ENCODE measurements at regions not wholly inside any gene's neighbourhood (a gene's known extent, or its start where the extent isn't known, plus 50 kb on each side); places are given as distances from the start of the nearest gene placed in this dataset.

DNA sequence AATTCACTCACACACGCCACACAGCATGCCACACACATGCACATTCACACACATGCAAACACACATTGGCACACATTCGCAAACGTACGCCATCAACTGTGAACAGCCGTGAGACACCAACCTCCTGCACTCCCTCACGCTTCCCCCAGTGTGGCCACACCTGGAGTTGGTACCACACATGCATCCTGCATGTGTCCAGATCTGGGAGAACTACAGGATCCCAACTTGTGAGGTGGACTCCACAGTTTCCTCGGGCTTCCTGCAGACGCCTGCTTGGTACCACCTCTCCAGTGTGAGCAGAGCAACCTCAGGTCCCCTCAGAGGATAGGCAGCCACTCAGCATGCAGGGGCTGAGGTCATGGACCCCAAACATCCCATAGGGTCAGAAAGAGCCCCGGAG is 239.0 kb downstream of the EIPR1 start:
- DNase-seq, result no peak

- DNase-seq, result no peak
Measured at GRCh38 chr2:3137651-3138300, 239.8 kb downstream of the EIPR1 start.

- no peak for DNase-seq
Measured at GRCh38 chr2:3135676-3136075, 241.9 kb downstream of the EIPR1 start.

DNA sequence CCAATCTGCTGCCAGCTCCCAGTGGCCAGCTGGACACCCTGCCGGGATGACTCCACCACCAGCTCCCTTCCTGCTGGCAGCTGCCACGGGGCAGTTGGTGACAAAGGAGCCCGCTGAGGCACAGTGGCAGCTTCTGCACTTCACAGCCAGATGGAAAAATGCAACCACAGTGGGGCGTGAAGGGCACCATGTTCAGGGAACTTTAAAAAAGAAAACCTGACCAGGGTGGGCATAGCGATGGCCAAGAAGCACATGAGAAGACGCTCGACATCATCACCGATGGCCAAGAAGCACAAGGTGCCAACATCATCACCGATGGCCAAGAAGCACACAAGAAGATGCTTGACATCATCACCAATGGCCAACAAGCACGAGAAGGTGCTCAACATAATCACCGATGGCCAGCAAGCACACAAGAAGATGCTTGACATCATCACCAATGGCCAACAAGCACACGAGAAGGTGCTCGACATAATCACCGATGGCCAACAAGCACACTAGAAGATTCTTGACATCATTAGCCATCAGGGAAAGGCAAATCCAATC is 243.5 kb downstream of the EIPR1 start:
- DNase-seq, result no peak

DNA sequence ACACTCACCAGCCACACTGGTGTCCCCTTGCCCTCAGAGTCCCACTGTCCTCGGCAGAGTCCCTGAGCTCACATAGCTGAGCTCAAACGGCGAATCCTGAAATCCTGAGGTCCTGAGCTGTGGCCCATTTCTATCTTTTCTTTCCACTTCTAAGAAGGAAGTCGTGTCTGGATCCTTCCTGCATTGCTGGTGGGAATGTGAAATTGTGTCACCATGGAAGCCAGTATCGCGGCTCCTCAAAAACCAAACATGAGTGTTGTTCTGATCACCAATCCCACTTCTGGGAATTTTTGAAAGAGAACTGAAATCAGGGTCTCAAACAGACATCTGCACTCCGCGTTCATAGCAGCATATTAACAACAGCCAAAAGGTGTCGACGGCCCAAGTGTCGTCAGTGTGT is 244.7 kb downstream of the EIPR1 start:
- DNase-seq, result no peak

GRCh38 chr2:3132466-3132865 is 245.2 kb downstream of the EIPR1 start:
- DNase-seq, result no peak

GRCh38 chr2:3131636-3132326 is 245.8 kb downstream of the EIPR1 start:
- no peak for DNase-seq

DNA sequence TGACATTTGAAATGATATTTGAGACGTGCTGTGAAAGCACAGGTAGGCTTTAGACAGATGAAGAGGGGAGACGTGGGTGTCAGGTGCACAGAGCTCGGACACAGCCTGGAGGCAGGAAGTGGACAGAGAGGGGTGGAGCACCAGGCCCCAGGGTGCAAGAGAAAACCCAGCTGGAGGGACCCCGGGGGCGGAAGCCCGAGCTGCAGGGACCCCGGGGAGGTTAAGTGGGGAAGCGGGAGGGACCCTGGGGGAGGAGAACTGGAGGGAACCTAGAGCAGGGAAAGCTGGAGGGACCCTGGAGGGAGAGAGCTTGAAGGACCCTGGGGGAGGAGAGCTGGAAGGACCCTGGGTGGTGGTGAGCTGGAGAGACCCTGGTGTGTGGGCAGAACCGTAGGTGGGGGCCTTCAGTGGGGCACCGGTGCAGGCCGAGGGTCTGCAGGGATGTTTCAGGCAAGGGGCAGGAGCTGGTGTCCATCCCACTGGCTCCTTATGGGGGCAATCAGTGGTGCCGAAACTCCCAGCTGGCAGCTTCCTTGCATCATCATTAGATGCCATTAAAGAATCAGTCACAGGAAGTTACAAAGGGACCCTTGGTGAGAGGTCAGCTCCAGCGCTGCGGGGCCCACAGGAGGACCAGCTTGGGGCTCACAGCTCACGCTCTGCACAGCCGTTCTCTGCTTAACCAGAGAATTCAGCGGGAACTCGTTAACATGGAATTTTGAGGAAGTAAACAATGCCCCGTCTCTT is 246.6 kb downstream of the EIPR1 start:
- DNase-seq, result no peak

DNA sequence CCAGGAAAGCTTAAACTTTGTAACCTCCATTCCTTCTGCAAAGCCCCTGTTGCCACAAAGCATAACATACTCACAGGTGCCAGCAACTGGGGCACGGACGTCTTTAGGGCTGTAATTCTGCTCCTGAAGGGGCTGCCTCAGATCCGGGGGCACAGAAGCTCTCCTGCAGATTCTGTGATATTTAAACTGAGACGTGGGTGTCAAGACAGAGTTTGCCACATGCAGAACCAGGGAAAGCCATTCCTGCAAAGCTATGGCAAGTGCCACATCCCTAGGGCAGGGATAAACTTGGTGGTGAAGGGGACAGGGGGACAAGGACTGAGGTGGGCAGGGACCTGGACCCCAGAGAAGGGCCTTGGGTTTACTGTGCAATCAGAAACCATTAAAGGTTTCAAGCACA is 247.2 kb downstream of the EIPR1 start:
- no peak for DNase-seq

- no peak for DNase-seq
Measured at GRCh38 chr2:3129867-3130266, 247.8 kb downstream of the EIPR1 start.

DNA sequence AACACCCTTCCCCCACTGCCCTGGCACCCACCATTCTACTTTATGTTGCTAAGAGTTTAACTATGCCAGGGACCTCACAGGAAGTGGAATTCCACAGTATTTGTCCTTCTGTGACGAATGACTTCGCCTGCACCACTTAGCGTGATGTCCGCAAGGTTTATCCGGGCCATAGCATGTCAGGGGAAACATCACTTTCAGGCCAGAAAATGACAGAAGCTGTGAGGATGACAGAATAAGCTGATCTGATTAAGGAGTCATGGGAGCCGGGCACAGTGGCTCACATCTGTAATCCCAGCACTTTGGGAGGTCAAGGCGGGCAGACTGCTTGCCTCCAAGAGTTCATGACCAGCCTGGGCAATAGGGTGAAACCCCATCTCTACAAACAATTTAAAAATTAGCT is 248.8 kb downstream of the EIPR1 start:
- DNase-seq, result no peak

DNA sequence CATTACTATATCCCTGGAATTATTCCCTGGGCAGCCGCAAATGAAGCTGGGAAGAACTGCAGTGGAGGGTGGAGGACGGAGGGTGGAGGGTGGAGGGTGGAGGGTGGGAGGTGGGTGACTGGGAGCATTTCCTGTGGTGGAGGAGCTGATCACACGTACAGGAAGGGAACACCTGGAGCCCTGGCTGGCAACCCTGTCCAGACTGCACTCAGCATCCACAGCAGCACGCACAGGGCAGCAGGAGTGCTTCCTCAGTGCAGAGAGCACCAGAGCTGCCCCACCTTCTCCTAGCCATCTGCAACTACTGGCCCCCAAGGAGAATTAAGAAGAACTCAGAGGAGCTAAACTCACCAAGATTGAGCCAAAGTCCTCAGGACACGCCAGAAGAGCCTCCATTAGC is 249.9 kb downstream of the EIPR1 start:
- peak; percentile 38 for DNase-seq

GRCh38 chr2:3126911-3127621 is 250.6 kb downstream of the EIPR1 start:
- peak; percentile 45 for DNase-seq

GRCh38 chr2:3126171-3126910 is 251.3 kb downstream of the EIPR1 start:
- peak; percentile 33 for DNase-seq

GRCh38 chr2:3125761-3126130 is 251.9 kb downstream of the EIPR1 start:
- DNase-seq, result peak; percentile 15

- DNase-seq, result peak; percentile 45
Measured at GRCh38 chr2:3125001-3125760, 252.4 kb downstream of the EIPR1 start.

DNA sequence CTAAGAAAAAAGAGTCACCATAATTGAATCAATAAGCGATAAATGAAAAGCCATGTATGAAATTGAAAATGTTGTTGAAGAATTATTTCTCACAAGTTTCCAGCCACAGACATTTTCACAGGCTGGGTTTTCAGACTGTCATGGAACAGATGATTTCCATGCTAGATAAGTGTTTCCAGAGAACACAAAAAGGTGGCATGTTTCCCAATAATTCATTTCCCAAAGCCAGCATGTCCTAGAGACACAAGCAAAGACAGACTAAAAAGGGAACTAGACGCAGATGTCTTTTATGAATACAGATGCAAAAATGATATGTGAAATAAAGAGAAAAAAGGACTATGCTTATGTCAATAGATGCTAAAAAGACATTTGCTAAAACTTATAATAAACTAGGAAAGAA is 255.1 kb downstream of the EIPR1 start:
- DNase-seq, result peak; percentile 2

DNA sequence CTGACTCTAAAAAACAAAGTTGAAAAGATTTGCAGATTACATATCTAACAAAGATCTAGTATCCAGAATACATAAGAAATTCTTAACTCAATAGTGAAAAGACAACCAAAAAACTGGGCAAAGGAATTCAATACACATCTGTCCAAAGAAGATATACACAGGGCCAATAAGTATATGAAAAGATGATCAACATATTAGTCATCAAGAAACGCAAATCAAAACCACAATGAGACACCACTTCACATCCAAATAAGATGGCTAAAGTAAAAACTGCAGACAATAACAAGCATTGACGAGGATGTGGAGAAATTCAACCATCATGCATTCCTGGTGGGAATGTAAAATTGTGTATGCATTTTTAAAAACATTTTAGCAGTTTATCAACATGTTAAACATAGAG is 256.0 kb downstream of the EIPR1 start:
- no peak for DNase-seq

DNA sequence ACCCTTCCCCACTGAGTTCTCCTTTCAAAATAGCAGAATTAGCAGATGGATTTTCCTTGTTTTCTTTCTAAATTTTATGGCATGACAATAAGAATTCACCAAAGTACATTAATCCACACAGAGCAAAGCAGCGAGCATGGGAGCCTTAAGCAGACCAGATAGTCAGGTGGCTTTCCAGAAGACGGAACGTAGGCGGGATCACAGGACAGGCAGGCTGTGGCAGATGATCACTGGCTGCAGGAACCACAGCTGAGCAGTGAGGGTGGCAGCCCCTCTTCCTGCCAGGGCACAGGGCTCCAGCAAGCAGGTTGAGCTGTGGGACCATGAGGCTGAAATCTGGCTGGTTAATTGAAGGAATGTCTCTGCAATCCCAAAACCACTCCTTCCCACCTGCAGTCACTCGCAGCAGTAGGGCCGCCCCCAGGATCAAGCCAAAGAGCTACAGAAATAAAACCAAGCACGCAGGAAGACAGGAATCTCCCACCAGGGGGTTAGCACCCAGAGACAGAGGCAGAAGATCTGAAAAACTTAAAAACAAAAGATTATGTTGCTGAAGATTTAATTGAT is 259.9 kb downstream of the EIPR1 start:
- peak; percentile 20 for DNase-seq

GRCh38 chr2:3116371-3116770 is 261.2 kb downstream of the EIPR1 start:
- no peak for DNase-seq

DNA sequence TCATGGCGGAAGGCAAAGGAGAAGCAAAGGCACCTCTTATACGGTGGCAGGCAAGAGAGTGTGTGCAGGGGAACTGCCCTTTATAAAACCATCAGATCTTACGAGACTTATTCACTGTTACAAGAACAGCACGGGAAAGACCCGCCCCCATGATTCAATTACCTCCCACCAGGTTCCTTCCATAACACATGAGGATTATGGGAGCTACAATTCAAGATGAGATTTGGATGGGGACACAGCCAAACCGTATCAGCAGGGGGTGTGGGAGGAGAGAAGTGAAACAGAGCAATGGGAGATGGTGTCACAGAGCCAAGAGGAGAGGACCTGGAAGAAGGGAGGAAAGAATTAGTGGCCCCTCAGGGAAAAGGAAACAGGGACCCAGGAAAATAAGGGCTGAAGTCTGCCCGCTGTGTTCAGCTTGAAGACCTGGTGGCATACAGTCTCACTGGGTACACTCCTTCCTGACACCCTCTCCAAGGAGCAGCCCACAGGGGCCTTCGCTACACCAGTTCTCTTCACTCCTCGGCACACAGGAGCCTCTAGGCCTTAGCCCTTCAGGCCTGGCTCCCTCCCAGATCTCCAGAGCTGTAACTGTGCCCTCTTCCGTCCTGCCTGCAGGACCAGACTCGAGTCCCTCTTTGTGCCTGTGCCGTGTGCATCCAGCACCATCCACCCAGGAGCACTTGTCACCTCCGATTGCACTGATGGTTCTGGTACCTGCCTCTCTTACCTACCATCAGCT is 262.1 kb downstream of the EIPR1 start:
- DNase-seq, result peak; percentile 13

Data from right forelimb (tissue), 1 donor.